Smooth muscle cell (in vitro differentiated cells): ENCODE measurements at regions not wholly inside any gene's neighbourhood (a gene's known extent, or its start where the extent isn't known, plus 50 kb on each side); places are given as distances from the start of the nearest gene placed in this dataset.

Source experiments
- DNase-seq: peaks from one replicate; lab custom pipeline; 2025; ENCODE audit not compliant: unreplicated experiment; lab: John Stamatoyannopoulos, UW
- H2AFZ ChIP-seq: fragments of 200-600 bp; sonication (generic); 2 replicates; pipeline ENCODE4 v1.6.0; 2016; ENCODE audit warnings: antibody characterized with exemption, low read depth, mild to moderate bottlenecking
- H3F3A ChIP-seq: fragments of 200-600 bp; sonication (generic); 2 replicates; pipeline ENCODE4 v1.6.0; 2017; ENCODE audit warnings: antibody characterized with exemption, low read depth
- H3K27ac ChIP-seq: fragments of 200-600 bp; sonication (generic); 2 replicates; pipeline ENCODE4 v1.5.1; 2016; ENCODE audit warnings: low read depth, mild to moderate bottlenecking
- H3K27me3 ChIP-seq: fragments of 200-600 bp; sonication (generic); 2 replicates; pipeline ENCODE4 v1.6.1; 2016; ENCODE audit warnings: low read depth, mild to moderate bottlenecking
- H3K36me3 ChIP-seq: fragments of 200-600 bp; sonication (generic); 2 replicates; pipeline ENCODE4 v1.5.1; 2016; ENCODE audit warnings: low read depth
- H3K4me1 ChIP-seq: fragments of 200-600 bp; sonication (generic); 2 replicates; pipeline ENCODE4 v1.5.1; 2016; ENCODE audit warnings: low read depth
- H3K4me2 ChIP-seq: fragments of 200-600 bp; sonication (generic); 2 replicates; pipeline ENCODE4 v1.6.0; 2016; ENCODE audit warnings: mild to moderate bottlenecking
- H3K4me3 ChIP-seq: fragments of 200-600 bp; sonication (generic); 2 replicates; pipeline ENCODE4 v1.5.1; 2016; ENCODE audit warnings: mild to moderate bottlenecking
- H3K79me2 ChIP-seq: fragments of 200-600 bp; sonication (generic); 2 replicates; pipeline ENCODE4 v1.6.0; 2016; ENCODE audit warnings: low read depth, mild to moderate bottlenecking
- H3K9ac ChIP-seq: fragments of 200-600 bp; sonication (generic); 2 replicates; pipeline ENCODE4 v1.6.0; 2016; ENCODE audit warnings: low read depth
- H3K9me3 ChIP-seq: fragments of 200-600 bp; sonication (generic); replicated peaks from 2 replicates; pipeline ENCODE4 v1.5.1; 2016; ENCODE audit warnings: low read depth
- H4K20me1 ChIP-seq: fragments of 200-600 bp; sonication (generic); 2 replicates; pipeline ENCODE4 v1.6.0; 2016; ENCODE audit warnings: low read depth
- CTCF ChIP-seq: fragments of 200-600 bp; sonication (generic); IDR thresholded peaks from 2 replicates; pipeline ENCODE4 v1.5.1; 2017; ENCODE audit warnings: borderline replicate concordance, mild to moderate bottlenecking, antibody characterized with exemption; ENCODE audit not compliant: insufficient read depth, poor library complexity, severe bottlenecking
- WGBS: methylation state at CpG from one replicate; pipeline ENCODE4 v1.1.7; 2016; ENCODE audit warnings: low lambda C conversion rate; 5-methylcytosine and 5-hydroxymethylcytosine counted together

GRCh38 chr18:71707400-71707799 is 836.7 kb downstream of the CBLN2 start:
- Histone ChIP-seq H4K20me1 (no peaks in the 10 kb centered on the region), H3K36me3 (no peaks in the 10 kb centered on the region), H3K27ac (no peak overlapping the region), H3K9ac (no peak overlapping the region), H3K9me3 (no peaks in the 10 kb centered on the region), H3K79me2 (no peaks in the 10 kb centered on the region), H3K4me2 (no peak overlapping the region), H3K4me3 (no peak overlapping the region), H3F3A (no peaks in the 10 kb centered on the region), H2AFZ (no peak overlapping the region), H3K27me3 (no peaks in the 10 kb centered on the region), H3K4me1 (no peaks in the 10 kb centered on the region)
- DNase-seq = no peak
- WGBS = 48% methylated on average over 1 of the region's 1 CpG
- TF ChIP-seq CTCF = no peak

GRCh38 chr18:71689416-71690160 is 854.6 kb downstream of the CBLN2 start:
- no peaks in the 10 kb centered on the region for H3K27me3 ChIP-seq
- no peak overlapping the region for H3K4me2 ChIP-seq
- H4K20me1 ChIP-seq = no peaks in the 10 kb centered on the region
- H2AFZ ChIP-seq = no peak overlapping the region
- H3K36me3 ChIP-seq = no peaks in the 10 kb centered on the region
- WGBS = 88% methylated on average over 2 of the region's 2 CpGs
- no peak overlapping the region for H3K4me3 ChIP-seq
- H3K79me2 ChIP-seq = no peaks in the 10 kb centered on the region
- H3F3A ChIP-seq = no peaks in the 10 kb centered on the region
- H3K27ac ChIP-seq = no peak overlapping the region
- H3K9me3 ChIP-seq = no peaks in the 10 kb centered on the region
- TF ChIP-seq CTCF = no peak
- no peaks in the 10 kb centered on the region for H3K4me1 ChIP-seq
- no peak for DNase-seq
- no peak overlapping the region for H3K9ac ChIP-seq

GRCh38 chr18:71682591-71682990 is 861.6 kb downstream of the CBLN2 start:
- Histone ChIP-seq H3K79me2 (no peaks in the 10 kb centered on the region), H3K9ac (no peak overlapping the region), H3K9me3 (no peaks in the 10 kb centered on the region), H3K27me3 (no peaks in the 10 kb centered on the region), H4K20me1 (no peaks in the 10 kb centered on the region), H3K4me3 (no peak overlapping the region), H2AFZ (no peak overlapping the region), H3K4me1 (no peaks in the 10 kb centered on the region), H3K36me3 (no peaks in the 10 kb centered on the region), H3F3A (no peaks in the 10 kb centered on the region), H3K27ac (no peak overlapping the region), H3K4me2 (no peak overlapping the region)
- no peak for DNase-seq
- no peak for TF ChIP-seq CTCF
- 84% methylated on average over 5 of the region's 5 CpGs for WGBS

GRCh38 chr18:71678144-71678543 is 866.0 kb downstream of the CBLN2 start:
- Histone ChIP-seq H3K4me2 (no peak overlapping the region), H3K9me3 (no peaks in the 10 kb centered on the region), H3K36me3 (no peaks in the 10 kb centered on the region), H3K4me1 (no peaks in the 10 kb centered on the region), H3K79me2 (no peaks in the 10 kb centered on the region), H3K27ac (no peak overlapping the region), H2AFZ (no peak overlapping the region), H3K9ac (no peak overlapping the region), H3K27me3 (no peaks in the 10 kb centered on the region), H3K4me3 (no peak overlapping the region), H3F3A (no peaks in the 10 kb centered on the region), H4K20me1 (no peaks in the 10 kb centered on the region)
- TF ChIP-seq CTCF = no peak
- WGBS = 72% methylated on average over 2 of the region's 2 CpGs
- DNase-seq = no peak
